Activated CD8-positive, alpha-beta memory T cell treated with anti-CD3 and anti-CD28 coated beads, Interleukin-2, amount 50 U/mL, for 1 hour (primary cell): ENCODE measurements at regions not wholly inside any gene's neighbourhood (a gene's known extent, or its start where the extent isn't known, plus 50 kb on each side); places are given as distances from the start of the nearest gene placed in this dataset.
"Not testable (repeated sequence)": the region's sequence is repeated elsewhere in the genome, so short reads cannot be mapped to it uniquely, and the experiment has no call there.

ENCODE experiments used
- DNase-seq: peaks from one replicate; pipeline ENCODE4 v3.0.0-alpha.2; 2020; ENCODE audit errors: extremely low read depth

DNA sequence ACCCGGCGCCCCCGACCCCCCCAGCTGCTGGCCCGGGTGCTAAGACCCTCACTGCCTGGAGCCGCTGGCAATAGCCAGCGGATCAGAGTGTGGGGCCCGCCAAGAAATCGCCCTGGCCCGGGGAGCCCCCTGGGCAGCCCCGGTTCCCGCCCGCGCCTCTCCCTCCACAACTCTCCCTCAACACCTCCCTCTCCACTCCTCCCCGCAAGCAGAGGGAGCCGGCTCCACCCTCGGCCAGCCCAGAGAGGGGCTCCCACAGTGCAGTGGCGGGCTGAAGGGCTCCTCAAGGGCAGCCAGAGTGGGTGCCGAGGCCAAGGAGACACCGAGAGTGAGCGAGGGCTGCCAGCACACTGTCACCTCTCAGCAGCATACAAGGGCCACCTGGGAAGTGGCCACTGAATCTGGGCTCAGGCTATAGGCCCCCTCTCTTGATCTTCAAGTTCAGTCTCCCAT, 385.5 kb downstream of the SEC14L1 start:
- no peak for DNase-seq

DNA sequence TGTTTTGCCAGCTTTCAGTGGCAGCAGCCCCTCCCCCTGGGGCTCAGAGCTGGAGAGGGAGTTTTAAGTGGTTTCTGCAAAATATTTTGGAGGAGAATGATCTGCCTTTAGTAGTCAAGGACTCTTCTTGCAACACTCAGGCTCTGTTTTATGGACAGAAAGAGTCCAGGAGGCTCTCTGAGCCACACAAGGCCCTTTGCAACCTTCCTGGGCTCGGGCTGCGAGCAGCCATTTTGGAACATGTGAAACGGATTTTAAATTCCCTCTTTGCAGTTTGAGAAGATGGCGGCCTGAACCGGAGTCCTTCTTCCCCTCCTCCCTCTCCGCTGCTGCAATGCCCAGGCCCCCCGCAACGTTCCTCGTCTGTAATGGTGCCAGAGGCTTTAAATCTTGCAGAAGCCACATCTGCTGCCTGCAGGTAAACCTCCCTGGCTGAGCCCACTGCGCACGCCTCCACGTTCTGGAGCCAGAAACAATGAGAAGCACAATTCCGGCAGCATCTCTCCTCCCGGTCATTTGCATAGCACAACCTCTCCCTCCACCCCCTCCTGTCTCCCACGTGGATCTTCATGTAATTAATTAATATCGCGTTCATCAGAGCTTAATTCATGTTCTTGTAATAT, 386.1 kb downstream of the SEC14L1 start:
- no peak for DNase-seq

DNA sequence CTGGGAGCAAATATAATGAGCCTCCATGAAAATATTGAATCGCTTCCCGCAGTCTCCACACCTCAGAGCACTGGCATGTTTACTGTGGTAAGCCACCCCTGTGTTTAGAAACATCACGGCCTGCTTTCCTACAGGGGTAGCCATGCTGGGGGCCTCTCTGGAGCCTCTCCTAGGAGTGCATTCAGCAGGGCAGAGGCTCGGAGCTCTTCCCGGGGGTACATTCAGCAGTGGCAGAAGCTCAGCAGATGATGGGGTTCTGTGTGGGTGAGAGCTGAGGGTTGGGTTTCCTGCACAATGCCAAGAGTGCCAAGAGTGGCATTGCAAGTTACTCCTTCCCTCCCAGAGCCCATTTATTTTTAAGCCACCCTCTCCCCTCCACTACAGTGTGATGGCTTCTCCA, 386.6 kb downstream of the SEC14L1 start:
- DNase-seq: no peak

DNA sequence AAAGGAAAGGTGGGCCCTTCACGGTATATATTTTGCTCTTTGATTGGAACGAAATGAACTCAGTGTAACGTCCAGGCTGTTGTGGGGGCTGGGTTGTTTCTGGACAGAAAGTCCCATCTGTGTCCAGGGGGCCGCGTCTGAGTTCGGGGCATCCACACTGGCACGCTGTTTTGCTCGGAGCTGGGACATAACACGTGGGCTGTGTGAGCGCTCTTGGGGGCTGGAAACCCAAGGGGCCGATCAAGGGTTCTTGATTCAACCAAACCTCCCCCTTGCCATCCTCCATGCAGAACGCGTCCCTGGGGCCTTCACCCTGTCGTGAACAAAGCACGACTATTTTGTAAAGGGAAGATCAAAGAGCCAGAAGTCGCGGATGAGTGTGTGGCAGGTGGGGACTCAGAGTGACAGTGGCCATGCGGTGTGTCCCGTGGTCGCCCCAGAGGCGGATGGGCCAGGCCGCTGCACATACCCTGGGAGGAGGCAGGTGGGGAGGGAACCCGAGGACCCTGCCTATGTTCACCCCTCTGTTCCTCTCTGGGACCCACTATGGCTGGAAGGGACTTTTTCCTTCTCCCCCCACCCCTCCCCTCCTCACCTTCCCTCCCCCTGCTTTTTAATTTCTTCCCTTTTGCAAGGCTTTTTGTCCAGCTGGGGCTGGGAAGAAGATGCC, 387.2 kb downstream of the SEC14L1 start:
- DNase-seq: no peak

DNA sequence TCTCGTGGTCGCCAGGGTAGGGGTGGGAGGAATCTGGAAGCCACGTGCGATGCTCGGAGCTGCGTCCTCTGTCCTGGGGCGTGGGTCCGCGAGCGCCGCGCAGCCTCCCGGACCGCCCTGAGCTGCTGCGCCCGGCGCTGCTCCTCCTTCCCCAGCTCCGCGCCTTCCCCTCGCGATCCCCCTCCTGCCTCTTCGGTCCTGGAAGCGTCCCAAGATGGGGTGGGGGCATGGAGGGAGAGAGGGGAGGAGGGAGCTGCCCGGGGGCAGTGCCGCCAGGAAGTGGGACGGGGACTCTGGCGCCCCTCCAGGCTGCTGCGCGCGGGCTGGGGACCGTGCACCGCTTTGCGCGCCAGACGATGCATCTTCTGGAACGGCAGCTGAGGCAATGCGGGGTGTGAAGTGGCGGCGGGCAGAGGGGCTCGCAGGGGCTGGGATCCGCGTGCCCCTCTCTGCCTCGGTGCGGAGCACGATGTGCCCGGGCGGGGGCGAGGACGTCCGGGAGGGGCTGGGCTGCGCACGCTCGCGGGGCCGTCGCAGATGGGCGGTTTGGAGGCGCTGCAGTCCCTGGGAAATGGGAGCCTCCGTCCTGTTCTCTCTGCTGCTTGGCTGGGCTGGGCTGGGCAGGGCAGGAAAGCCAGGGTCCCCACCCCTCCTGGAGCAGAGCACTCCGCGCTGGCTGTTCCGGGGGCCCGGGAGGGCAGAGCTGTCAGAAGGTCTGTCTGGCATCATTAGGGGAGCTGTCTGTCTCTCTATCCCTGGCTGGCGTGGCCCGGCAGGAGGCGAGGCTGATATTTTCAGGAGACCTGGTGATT, 388.0 kb downstream of the SEC14L1 start:
- no peak for DNase-seq

DNA sequence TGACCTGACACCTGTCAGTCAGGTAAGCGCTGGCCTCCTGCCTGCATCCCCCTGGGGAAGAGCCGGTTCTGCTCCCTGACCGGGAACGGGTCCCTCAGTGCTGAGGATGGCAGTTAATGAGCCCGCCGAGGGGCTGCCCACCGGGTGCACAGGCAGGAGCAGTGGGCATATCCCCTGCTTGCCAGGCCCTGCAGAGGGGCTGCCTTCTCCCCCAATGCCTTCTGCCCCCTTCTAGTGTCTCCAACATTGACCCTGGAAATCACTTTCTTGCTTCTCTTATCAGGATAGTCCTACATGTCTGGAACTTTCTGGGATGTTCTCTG, 388.5 kb downstream of the SEC14L1 start:
- no peak for DNase-seq

DNA sequence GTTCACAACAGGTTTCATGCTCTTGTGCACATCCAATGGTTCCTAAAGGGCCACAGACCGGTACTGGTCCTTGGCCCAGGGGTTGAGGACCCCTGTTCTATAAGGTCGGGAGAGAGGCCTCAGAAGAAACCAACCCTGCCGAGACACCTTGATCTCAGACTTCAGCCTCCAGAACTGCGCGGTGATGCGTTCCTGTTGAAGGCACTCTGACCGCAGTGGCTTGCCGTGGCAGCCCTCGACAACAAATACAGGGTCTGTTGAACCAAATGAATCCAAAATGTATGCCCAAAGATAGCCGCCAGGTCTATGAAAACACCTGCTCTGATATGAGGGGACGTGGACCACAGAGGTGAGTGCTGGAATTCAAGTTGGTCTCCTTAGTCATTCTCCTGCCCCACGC, 389.8 kb downstream of the SEC14L1 start:
- no peak for DNase-seq

DNA sequence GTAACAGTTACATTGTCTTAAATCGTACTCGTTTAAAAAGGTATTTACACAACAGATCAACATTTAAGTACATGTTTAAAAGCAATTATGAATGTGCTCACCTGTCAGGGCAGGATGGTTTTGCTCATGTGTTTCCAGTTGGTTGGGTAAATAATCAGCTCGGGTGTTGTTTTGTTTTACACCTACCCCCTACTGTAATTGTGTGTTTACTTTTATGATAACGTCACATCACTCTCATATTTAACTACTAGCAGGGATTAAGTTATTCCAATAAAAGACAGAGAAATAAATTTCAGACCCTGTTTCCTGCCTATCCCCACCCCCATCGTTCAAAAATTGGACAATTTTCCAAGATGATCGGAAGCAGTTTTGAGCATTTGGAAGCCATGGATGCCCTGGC, 390.2 kb downstream of the SEC14L1 start:
- no peak for DNase-seq

DNA sequence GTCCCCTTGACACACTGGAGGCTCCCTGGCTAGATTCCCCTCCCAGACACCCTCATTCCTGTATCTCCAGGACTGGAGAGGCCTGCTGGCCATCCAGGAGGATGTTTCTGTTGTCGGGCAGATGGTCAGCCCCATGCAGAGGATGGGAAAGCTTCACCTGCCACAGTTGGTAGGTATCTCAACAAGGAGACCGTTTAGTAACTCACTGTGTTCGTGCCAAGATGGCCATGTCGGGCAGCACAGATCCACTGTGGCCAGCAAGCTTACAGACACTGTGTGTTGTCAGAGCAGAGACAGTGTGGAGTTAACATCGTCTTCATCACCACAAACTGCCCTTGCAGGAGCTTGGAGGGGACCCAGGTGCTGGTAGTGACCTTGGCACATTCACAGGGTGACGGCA, 390.9 kb downstream of the SEC14L1 start:
- no peak for DNase-seq

DNA sequence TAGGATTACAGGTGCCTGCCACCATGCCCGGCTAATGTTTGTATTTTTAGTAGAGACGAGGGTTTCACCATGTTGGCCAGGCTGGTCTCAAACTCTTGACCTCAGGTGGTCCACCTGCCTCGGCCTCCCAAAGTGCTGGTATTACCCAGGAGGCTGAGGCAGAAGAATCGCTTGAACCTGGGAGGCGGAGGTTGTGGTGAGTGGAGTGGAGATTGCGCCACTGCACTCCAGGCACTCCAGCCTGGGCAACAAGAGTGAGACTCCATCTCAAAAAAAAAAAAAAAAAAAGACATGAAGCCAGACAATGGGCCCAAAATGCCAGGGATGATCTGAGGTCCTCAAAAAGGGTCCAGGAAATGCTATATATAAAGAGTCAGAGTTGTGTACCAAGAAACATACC, 392.9 kb downstream of the SEC14L1 start:
- not testable (repeated sequence) for DNase-seq

DNA sequence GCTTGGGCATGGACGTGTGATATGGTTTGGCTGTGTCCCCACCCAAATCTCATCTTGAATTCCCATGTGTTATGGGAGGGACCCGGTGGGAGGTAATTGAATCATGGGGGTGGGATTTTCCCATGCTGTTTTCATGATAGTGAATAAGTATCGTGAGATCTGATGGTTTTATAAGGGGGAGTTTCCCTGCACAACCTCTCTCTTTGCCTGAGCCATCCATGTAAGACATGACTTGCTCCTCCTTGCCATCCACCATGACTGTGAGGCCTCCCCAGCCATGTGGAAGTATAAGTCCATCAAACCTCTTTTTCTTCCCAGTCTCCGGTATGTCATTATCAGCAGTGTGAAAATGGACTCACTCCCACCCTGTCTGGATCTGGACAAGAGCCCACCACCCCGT, 393.4 kb downstream of the SEC14L1 start:
- no peak for DNase-seq

DNA sequence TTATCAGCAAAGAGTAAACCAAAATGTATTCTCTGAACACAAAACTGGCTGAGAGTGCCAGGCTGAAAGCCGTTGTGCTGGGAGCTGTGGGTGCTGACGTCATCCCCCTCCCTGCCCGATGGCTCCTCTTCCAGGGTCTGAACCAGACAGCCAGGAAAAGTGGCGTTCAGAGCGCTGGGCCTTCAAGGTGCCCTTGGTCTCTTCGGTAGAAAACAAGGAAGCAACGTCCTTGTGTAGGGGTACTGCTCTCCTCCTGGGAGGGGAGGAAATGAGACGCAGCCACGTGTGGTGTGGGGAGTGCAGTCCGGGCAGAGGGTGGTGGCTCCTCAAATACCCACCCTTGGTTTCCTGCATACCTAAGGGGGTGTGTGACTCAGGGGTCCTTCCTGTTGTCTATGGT, 394.7 kb downstream of the SEC14L1 start:
- no peak for DNase-seq

DNA sequence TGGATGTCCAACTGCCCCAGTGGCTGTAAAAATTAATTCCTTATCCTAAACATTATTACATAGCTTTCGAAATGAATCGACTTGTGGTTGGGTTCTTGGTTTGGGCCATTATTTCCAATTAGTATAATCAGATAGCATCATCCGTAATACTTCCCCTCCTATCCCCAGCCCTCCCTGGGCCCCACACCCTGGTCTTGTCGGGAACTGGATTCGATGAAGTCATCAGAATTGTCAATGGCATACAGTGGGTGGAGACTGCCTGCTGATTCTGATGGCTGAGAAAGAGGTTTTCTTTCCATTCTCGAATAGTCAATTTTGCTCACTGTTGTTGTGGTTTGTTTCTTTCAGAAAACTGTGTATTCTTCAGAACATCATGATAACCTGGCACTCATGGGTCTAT, 395.1 kb downstream of the SEC14L1 start:
- no peak for DNase-seq

DNA sequence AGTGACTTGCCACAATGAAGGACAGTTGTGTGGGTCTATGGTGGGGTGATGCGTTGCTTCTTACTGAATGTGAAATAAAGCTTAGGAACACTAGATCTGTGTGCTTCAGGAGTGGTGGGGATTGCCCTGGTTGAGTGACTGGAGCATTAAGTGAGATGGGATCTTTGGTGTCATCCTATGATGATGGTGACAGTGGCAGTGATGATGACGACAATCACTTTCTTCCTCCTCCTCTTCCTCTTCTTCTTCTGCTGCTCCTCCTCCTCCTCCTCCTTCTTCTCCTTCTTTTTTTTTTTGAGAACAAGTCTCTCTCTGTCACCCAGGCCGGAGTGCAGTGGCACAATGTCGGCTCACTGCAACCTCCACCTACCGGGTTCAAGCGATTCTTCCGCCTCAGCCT, 396.8 kb downstream of the SEC14L1 start:
- no peak for DNase-seq

DNA sequence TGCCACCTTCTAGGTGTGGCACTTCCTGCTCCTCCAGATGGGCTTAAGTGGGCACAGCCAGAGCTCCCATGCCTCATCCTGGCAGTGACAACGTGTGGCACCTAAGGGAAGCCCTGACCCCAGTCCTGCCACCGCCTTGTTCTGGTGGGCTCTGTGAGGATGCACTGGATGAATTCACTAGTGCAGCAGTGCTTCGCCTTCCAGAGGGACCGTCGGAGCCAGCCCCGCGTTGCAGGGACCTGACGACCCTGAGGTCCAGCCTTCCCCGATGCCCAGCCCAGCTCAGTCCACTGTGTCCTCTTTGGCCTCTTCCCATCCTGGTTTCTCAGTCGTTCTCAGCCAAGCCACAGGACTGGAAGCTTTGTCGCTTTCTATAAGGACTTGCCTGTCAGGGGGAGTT, 399.8 kb downstream of the SEC14L1 start:
- no peak for DNase-seq

DNA sequence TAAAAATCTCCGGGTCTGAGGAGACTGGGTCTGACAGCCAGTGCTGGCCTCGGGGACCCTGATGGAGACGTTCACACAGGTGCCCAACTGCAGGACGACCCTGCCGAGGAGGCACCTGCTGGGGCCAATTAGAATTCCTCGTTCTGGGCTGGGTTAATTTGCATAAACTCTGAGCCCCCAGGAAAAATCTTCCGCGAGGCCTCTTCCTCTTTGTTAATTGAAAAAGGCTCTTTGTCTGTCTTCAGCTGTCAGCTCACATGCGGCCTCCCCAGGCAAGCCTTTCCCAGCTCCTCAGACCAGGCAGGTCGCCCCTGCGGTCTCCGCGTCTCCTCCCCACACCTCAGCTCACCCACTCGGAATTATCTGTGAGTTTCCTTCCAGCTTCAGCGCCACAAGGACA, 400.2 kb downstream of the SEC14L1 start:
- DNase-seq: no peak

DNA sequence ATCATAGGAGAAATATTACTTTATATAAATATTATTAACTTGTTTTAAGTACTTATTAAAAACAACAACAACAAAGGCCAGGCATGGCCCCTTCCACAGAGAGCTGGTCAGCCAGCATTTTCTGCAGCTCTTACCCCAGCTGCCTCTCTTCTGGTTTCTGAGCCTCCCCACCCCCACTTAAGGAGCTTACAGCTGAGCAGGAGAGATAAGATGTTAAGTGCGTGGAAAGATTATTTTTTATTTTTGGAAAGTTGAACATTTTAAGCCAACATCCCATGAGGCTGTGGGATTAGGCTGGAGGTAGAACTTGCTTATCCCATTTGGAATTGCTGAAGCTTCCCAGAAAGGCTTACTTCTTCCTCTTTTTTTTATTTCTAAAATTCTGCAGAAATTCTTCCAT, 401.2 kb downstream of the SEC14L1 start:
- no peak for DNase-seq

DNA sequence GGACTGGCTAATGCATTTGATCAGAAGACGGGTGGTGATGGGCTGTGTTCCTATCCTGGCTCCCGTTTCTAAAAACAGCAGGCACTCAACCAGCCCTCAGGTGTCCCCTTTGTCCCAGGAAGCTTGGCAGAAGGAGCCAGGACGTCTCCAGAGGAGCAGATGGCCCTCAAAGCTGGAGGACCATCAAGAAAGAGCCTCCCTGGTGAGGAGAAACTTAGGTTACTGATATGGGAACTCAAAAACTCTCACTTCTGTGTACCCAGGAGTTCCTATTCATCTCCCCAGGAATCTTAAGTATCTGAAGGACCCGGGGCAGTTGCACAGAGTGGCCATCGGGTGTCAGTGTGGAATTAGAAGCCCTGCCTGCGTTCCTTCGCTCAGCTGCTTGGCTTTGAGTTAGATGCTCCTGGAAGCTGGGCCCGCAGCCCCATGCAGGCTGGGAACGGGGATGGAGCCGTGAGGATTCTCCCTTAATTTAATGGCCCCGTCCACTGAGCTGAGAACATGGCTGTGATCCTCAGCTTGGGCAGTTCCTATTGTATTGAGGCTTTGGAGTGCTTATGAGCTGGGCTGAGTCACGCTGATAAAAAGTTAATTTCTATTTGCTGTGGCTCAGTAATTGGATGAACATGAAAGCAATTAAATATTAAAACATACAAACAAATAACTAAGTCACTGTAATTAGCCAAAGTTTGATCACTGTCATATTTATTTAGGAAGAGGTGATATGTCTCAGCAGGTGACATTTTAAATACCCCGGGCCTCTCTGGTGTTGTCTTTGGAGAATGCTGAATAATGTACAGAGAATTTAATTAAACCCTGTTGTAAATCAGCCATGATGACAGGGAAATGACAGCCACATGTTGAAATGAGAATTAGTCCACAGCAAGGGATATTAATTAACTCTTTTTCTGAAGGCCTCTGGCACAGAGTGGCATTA, 402.1 kb downstream of the SEC14L1 start:
- DNase-seq: peak; percentile 29

DNA sequence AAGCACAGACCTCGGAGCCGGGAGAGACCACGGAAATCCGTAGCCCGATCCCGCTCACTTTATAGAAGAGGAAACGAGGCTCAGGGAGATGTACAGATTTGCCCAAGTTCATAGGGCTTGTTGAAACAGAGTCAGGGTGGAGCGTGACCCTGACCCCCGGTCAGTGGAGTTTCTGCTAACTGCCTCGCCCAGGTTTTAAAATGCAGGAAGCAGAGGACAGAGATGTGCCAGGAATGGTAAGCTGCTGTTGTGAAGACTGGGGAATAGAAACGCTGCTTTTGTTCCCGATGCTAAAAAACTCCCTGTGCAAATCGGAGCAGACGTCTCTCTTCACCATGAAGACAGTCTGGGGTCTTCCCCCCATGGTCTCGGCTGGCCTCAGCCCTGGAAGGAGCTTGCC, 403.0 kb downstream of the SEC14L1 start:
- DNase-seq: no peak

DNA sequence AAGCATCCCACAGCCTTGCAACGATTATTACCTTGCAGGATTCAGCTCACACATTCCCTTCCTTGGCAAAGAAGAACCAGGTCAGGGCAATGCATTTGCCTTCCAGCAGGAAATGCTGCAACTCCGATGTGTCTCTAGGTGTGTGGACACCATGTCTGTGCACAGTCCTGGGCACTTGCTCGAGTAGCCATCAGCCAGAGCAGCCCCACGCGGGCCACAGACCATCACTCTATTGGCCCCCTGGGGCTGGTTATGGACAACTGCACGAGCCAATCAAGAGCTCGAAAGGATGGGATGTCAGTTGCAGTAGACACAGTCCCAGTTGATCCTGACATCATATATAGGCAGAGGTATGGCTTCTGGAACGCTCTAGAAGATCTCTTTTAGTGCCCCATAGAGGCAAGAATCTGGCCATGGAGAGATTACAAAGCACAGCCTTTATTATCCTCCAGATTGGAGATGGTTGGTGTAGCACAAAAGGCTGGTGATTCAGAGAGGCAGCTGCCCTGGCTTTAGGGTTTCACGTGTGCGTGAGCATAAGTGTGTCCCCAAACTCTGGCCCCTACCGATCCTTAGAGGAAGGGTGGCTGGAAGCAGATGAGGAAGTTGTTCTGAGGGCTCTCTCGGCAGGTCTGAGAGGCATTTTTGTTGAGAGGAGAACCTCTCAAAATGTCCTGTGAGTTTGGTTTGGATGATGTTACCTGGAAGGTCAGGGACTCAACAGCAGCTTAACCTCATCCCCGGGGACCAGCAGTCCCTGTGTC, 403.8 kb downstream of the SEC14L1 start:
- no peak for DNase-seq

DNA sequence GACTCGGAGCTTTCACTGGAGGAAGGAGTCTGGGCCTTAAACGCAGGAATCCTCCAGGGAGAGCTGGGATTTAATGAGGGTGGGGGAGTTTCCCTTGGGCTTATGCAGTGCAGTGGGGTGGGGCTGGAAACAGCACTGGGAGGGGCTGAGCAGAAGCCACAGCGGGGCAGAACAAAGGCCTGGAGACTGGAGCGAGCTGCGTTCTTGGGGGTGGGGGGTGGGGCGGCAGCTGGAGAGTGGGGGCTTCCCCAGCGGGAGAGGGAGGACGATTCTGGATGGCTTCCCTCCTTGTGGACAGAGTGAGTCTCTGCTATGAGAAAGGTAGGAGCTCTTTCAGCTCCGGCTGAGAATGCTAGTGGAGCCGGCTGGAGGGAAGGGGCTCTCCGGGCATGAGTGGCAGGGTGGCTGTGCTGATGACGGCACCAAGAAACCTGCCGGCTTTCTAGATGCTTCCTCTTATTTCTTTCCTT, 406.0 kb downstream of the SEC14L1 start:
- no peak for DNase-seq
